Coronary artery (tissue), 2 donors: ENCODE measurements at regions not wholly inside any gene's neighbourhood (a gene's known extent, or its start where the extent isn't known, plus 50 kb on each side); places are given as distances from the start of the nearest gene placed in this dataset.

Experiments
- DNase-seq: peaks from one replicate; pipeline ENCODE4 v3.0.0-alpha.2; 2017; ENCODE audit warnings: low spot score
- H3K27ac ChIP-seq, 2 donors: fragments of 200-600 bp; sonication (generic); one replicate each; pipeline ENCODE4 v1.5.1; 2016 to 2019
- H3K4me3 ChIP-seq: fragments of 200-600 bp; sonication (generic); 2 replicates; pipeline ENCODE4 v1.5.1; 2016; ENCODE audit warnings: mild to moderate bottlenecking, moderate library complexity
- TF ChIP-seq, protein P1 (sequence below): fragments of 200-600 bp; sonication (generic); IDR thresholded peaks from one replicate; pipeline ENCODE4 v1.5.1; 2019; ENCODE audit warnings: antibody characterized with exemption

GRCh38 chr2:147110962-147111361 is 733.9 kb upstream of the ACVR2A start:
- no peak overlapping the region for H3K4me3 ChIP-seq
- TF ChIP-seq, protein P1, sequence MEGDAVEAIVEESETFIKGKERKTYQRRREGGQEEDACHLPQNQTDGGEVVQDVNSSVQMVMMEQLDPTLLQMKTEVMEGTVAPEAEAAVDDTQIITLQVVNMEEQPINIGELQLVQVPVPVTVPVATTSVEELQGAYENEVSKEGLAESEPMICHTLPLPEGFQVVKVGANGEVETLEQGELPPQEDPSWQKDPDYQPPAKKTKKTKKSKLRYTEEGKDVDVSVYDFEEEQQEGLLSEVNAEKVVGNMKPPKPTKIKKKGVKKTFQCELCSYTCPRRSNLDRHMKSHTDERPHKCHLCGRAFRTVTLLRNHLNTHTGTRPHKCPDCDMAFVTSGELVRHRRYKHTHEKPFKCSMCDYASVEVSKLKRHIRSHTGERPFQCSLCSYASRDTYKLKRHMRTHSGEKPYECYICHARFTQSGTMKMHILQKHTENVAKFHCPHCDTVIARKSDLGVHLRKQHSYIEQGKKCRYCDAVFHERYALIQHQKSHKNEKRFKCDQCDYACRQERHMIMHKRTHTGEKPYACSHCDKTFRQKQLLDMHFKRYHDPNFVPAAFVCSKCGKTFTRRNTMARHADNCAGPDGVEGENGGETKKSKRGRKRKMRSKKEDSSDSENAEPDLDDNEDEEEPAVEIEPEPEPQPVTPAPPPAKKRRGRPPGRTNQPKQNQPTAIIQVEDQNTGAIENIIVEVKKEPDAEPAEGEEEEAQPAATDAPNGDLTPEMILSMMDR, result no peak
- H3K27ac ChIP-seq, result no peak overlapping the region
- DNase-seq, result no peak

GRCh38 chr2:147110317-147110716 is 734.5 kb upstream of the ACVR2A start:
- TF ChIP-seq, protein P1, result no peak
- no peak overlapping the region for H3K4me3 ChIP-seq
- DNase-seq, result no peak

GRCh38 chr2:147109291-147109690 is 735.5 kb upstream of the ACVR2A start:
- TF ChIP-seq, protein P1, result no peak
- no peak for DNase-seq
- Histone ChIP-seq H3K27ac (no peak overlapping the region), H3K4me3 (no peak overlapping the region)

More at GRCh38 chr2:147110317-147110716, 734.5 kb upstream of the ACVR2A start:
- no peak overlapping the region for H3K27ac ChIP-seq

- DNase-seq, result no peak
- Histone ChIP-seq H3K4me3 (no peak overlapping the region), H3K27ac (no peak overlapping the region)
- TF ChIP-seq, protein P1, result no peak
Measured at GRCh38 chr2:147108548-147108947, 736.3 kb upstream of the ACVR2A start.

DNA sequence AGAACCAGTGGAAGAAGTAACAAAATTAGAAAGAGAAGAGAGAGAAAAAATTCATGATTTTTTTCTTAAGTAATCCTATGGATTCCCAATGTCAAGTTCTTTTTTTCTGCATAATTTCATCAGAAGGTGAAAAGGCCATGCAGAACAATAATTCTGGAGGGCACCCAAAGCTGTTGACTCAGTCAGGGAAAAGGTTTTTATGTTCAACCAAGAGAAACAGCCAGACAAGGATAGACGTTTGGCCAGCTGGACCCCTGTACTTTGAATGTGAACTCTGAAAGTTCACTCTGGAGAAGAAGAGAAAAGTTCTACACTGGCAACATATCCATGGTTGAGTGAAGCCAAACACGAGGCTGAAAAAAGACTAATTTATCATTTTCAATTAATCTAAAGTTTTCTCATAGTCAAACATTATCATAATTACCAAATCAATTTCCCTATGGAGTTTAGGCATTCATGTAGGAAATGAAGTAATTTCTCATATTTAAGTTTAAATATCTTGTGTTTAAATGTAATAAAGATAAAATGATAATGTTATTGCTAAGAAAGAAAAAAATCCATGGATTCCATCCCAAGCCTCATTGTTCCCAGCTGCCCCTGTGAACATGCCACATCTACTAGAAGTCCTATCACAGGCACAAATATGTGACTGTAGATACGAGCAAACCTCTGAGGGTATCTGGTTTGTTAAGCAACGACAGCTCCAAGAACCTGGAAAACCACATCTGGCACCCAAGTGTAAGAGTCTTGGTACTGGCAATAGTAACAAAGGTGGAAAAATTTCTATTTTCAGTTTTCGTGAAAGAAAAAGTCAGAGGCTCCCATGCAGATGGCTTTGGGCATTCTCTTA is 742.7 kb upstream of the ACVR2A start:
- no peak for DNase-seq
- TF ChIP-seq, protein P1, result no peak
- no peak overlapping the region for H3K27ac ChIP-seq
- no peak overlapping the region for H3K4me3 ChIP-seq

GRCh38 chr2:147100406-147101035 is 744.3 kb upstream of the ACVR2A start:
- Histone ChIP-seq H3K27ac (no peak overlapping the region), H3K4me3 (no peak overlapping the region)
- TF ChIP-seq, protein P1, result no peak
- no peak for DNase-seq

GRCh38 chr2:147099845-147100244 is 745.0 kb upstream of the ACVR2A start:
- H3K4me3 ChIP-seq, result no peak overlapping the region
- H3K27ac ChIP-seq, result no peak overlapping the region
- TF ChIP-seq, protein P1, result no peak
- DNase-seq, result no peak
